Stromal cell of bone marrow (primary cell): ENCODE measurements at regions not wholly inside any gene's neighbourhood (a gene's known extent, or its start where the extent isn't known, plus 50 kb on each side); places are given as distances from the start of the nearest gene placed in this dataset.
A peak's percentile ranks its signal among the peaks of the same experiment; 100 is the strongest.

Experiments used
- DNase-seq: peaks from one replicate; pipeline ENCODE4 v3.0.0-alpha.2; 2012; ENCODE audit warnings: low read depth

GRCh38 chr3:8254489-8254888, 247.1 kb upstream of the LMCD1 start:
- DNase-seq: no peak

- DNase-seq: no peak
Observed at GRCh38 chr3:8255725-8256124, 245.9 kb upstream of the LMCD1 start.

- DNase-seq: no peak
Observed at GRCh38 chr3:8256441-8257071, 245.1 kb upstream of the LMCD1 start.

- DNase-seq: no peak
Observed at GRCh38 chr3:8261018-8261417, 240.6 kb upstream of the LMCD1 start.

- peak; percentile 16 for DNase-seq
Observed at GRCh38 chr3:8266730-8267131, 234.9 kb upstream of the LMCD1 start.

- DNase-seq: no peak
Observed at GRCh38 chr3:8273479-8273878, 228.1 kb upstream of the LMCD1 start.

GRCh38 chr3:8276056-8276455, 225.6 kb upstream of the LMCD1 start:
- no peak for DNase-seq

- no peak for DNase-seq
Observed at GRCh38 chr3:8276506-8276905, 225.1 kb upstream of the LMCD1 start.

GRCh38 chr3:8278448-8278847, 223.2 kb upstream of the LMCD1 start:
- no peak for DNase-seq

- DNase-seq: no peak
Observed at GRCh38 chr3:8279476-8279875, 222.1 kb upstream of the LMCD1 start.

- no peak for DNase-seq
Observed at GRCh38 chr3:8279886-8280550, 221.6 kb upstream of the LMCD1 start.

- no peak for DNase-seq
Observed at GRCh38 chr3:8282541-8283165, 219.0 kb upstream of the LMCD1 start.

- no peak for DNase-seq
Observed at GRCh38 chr3:8283193-8283592, 218.4 kb upstream of the LMCD1 start.

- DNase-seq: no peak
Observed at GRCh38 chr3:8286086-8286485, 215.5 kb upstream of the LMCD1 start.

GRCh38 chr3:8286749-8287148, 214.9 kb upstream of the LMCD1 start:
- no peak for DNase-seq

- DNase-seq: no peak
Observed at GRCh38 chr3:8290611-8291010, 211.0 kb upstream of the LMCD1 start.

GRCh38 chr3:8296461-8296860, 205.2 kb upstream of the LMCD1 start:
- no peak for DNase-seq

GRCh38 chr3:8298021-8298954, 203.3 kb upstream of the LMCD1 start:
- no peak for DNase-seq

GRCh38 chr3:8301977-8302735, 199.5 kb upstream of the LMCD1 start:
- DNase-seq: peak; percentile 32

GRCh38 chr3:8303466-8303865, 198.2 kb upstream of the LMCD1 start:
- no peak for DNase-seq

- no peak for DNase-seq
Observed at GRCh38 chr3:8305371-8305770, 196.3 kb upstream of the LMCD1 start.
